ENCODE measurements at regions not wholly inside any gene's neighbourhood (a gene's known extent, or its start where the extent isn't known, plus 50 kb on each side); places are given as distances from the start of the nearest gene placed in this dataset.

GRCh38 chr12:131260954-131261353 lies 307.2 kb downstream of the ADGRD1 start:
- Histone ChIP-seq H3K36me3 (no peaks in the 10 kb centered on the region), H3K27ac (no peak overlapping the region), H3K4me3 (no peak overlapping the region), H3K27me3 (peaks cover 0 to 11% of the 10 kb centered on the region in 2 donors), H3K4me1 (no peaks in the 10 kb centered on the region), H3K9me3 (no peaks in the 10 kb centered on the region)
- intact Hi-C loops (cut with DNase I; ENCODE audit: low total_unique reads): no loop called here
- no peak for TF ChIP-seq CTCF (IDR thresholded peaks at IDR 0.05)
- no peak for DNase-seq

- no peak for TF ChIP-seq CTCF (IDR thresholded peaks at IDR 0.05)
- no peaks in the 10 kb centered on the region for H3K4me1 ChIP-seq
- no peak overlapping the region for H3K27ac ChIP-seq
- no peak for DNase-seq
- H3K9me3 ChIP-seq: no peaks in the 10 kb centered on the region
- H3K4me3 ChIP-seq: no peak overlapping the region
- H3K27me3 ChIP-seq: peaks cover 0 to 4% of the 10 kb centered on the region in 2 donors
- intact Hi-C loops (cut with DNase I; ENCODE audit: low total_unique reads): no loop called here
- no peaks in the 10 kb centered on the region for H3K36me3 ChIP-seq
Measured at GRCh38 chr12:131261906-131262305, 308.2 kb downstream of the ADGRD1 start.

- H3K27ac ChIP-seq: no peak overlapping the region
- no peak overlapping the region for H3K4me3 ChIP-seq
- H3K27me3 ChIP-seq: no peaks in the 10 kb centered on the region
- H3K9me3 ChIP-seq: no peaks in the 10 kb centered on the region
- H3K4me1 ChIP-seq: peaks cover 0 to 4% (median 0%) of the 10 kb centered on the region in 4 donors
- H3K36me3 ChIP-seq: no peaks in the 10 kb centered on the region
- DNase-seq: no peak
- TF ChIP-seq CTCF (IDR thresholded peaks at IDR 0.05): no peak
- intact Hi-C loops (cut with DNase I; ENCODE audit: low total_unique reads): no loop called here
Measured at GRCh38 chr12:131263626-131264025, 309.9 kb downstream of the ADGRD1 start.

- intact Hi-C loops (cut with DNase I; ENCODE audit: low total_unique reads): no loop called here
Measured at GRCh38 chr12:131264635-131265034, 310.9 kb downstream of the ADGRD1 start.

GRCh38 chr12:131266591-131267467 lies 313.1 kb downstream of the ADGRD1 start:
- no peaks in the 10 kb centered on the region for H3K9me3 ChIP-seq
- no peak for TF ChIP-seq CTCF (IDR thresholded peaks at IDR 0.05)
- no peaks in the 10 kb centered on the region for H3K27me3 ChIP-seq
- H3K4me3 ChIP-seq: no peak overlapping the region
- no peaks in the 10 kb centered on the region for H3K36me3 ChIP-seq
- H3K27ac ChIP-seq: no peak overlapping the region
- peaks cover 0 to 4% (median 0%) of the 10 kb centered on the region in 4 donors for H3K4me1 ChIP-seq
- DNase-seq: no peak
- intact Hi-C loops (cut with DNase I; ENCODE audit: low total_unique reads): no loop called here

More at GRCh38 chr12:131264635-131265034, 310.9 kb downstream of the ADGRD1 start:
- Histone ChIP-seq H3K27ac (no peak overlapping the region), H3K36me3 (no peaks in the 10 kb centered on the region), H3K9me3 (no peaks in the 10 kb centered on the region), H3K4me1 (peaks cover 0 to 4% (median 0%) of the 10 kb centered on the region in 4 donors), H3K27me3 (no peaks in the 10 kb centered on the region), H3K4me3 (no peak overlapping the region)
- TF ChIP-seq CTCF (IDR thresholded peaks at IDR 0.05): no peak
- no peak for DNase-seq
